ENCODE measurements at regions not wholly inside any gene's neighbourhood (a gene's known extent, or its start where the extent isn't known, plus 50 kb on each side); places are given as distances from the start of the nearest gene placed in this dataset.
A peak's percentile ranks its signal among the peaks of the same experiment; 100 is the strongest.

GRCh38 chr12:93968536-93969285, 179.7 kb upstream of the PLXNC1 start:
- Mint-ChIP-seq H3K27ac (no peak overlapping the region), H3K4me1 (ENCODE audit: low read depth) (peaks cover 17% of the 10 kb centered on the region), H3K27me3 (ENCODE audit: low read depth) (peaks cover 11% of the 10 kb centered on the region), H3K36me3 (ENCODE audit: low read depth) (peaks cover 6% of the 10 kb centered on the region), H3K9me3 (peaks cover 6% of the 10 kb centered on the region), H3K4me3 (no peak overlapping the region)

DNA sequence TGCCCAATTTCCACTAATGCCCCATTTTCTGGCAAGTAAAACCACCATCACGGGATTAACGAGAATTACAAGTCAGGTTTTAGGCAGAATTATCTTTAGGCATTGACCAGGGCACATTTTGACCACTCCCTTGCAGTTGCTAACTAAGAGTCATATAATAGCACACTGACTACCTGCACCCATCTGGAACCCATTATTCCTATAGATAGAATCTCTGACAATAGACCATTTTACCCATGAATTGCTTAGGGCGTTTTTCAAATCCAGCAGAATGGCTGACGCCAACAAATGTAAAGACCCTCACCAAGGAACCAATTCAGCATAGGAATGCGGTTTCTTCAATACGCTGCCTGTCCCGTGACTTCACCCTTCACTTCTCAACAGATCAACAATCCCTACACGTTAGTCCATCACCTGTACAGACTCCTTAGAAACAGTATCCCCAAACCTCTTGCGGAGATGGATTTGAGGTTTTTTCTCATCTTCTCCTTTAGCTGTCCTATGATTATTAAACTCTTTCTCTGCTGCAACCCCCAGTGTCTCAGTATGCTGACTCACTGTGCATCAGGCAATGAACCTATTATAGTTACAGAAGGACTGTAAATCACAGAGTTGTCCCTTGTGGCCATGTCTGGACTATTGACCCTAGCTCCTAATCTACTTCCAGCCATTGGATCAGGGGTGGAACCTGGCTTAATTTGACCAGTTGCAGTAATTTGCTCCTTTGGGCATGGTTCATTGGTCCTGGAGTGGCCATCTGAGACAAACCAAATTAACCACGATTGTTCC, 177.3 kb upstream of the PLXNC1 start:
- Mint-ChIP-seq H3K4me1 (ENCODE audit: low read depth) (peaks cover 18% of the 10 kb centered on the region), H3K27ac (no peak overlapping the region), H3K36me3 (ENCODE audit: low read depth) (peaks cover 6% of the 10 kb centered on the region), H3K4me3 (no peak overlapping the region), H3K9me3 (peaks cover 6% of the 10 kb centered on the region), H3K27me3 (ENCODE audit: low read depth) (peaks cover 11% of the 10 kb centered on the region)

DNA sequence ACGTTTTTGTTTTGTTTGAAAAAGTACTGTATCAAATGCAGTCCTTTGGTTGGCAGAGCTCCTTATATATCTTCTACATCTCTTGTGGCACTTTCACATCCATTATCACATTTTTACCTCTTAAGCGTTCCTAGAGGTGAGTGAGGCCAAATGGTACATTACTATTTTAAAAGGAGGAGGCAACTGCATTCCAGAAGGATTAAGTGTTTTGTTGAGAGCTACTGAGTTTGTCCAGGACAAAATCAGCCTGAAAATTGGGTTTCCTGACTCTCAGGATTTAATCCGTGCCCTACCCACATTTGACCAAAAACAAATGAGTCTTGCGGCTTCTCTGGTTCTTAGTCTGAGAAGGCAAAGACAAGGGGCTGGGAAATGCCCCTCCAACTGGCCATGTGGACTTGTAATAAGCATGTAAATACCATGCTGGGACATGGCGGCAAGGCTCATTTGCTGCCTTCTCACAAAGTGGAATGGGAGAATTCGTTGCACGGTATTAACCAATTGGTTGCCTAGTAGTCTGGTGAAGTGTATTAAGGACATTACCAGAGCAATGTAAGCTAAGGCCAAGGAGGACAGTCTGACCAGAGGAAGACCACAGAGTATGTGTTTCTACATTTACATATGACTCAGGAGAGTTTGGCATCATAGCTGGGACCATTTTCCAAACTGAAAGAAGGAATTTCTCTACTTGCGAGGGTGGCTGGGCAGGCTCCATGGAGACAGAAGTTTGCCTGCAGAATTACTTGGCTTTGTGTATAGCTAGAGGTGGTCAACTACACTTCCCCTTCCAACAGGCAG, 175.8 kb upstream of the PLXNC1 start:
- H3K9me3 Mint-ChIP-seq, result peaks cover 6% of the 10 kb centered on the region

DNA sequence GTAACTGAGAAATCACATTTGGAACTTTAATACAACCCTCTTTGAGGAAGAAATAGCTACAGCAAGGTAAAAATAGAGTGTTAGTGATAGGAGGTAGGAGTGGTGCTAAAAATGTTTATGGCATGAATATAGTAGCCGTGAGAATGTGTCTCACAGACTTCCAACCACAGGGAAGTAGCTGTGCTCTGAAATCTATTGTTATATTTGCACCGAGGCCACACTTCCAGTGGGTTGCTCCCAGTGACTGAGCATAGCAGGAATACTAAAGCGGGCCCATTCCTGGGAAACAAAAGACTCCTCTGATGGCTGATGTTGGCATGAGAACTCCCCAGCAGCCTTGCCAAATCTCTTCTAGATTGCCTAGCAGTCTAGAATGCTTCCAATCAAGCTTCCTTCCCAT, 174.1 kb upstream of the PLXNC1 start:
- H3K27ac Mint-ChIP-seq, result no peak overlapping the region
- H3K4me3 Mint-ChIP-seq, result no peak overlapping the region
- peaks cover 3% of the 10 kb centered on the region for H3K27me3 Mint-ChIP-seq (ENCODE audit: low read depth)
- H3K4me1 Mint-ChIP-seq (ENCODE audit: low read depth), result peaks cover 23% of the 10 kb centered on the region
- peaks cover 7% of the 10 kb centered on the region for H3K36me3 Mint-ChIP-seq (ENCODE audit: low read depth)
- H3K9me3 Mint-ChIP-seq, result peaks cover 6% of the 10 kb centered on the region

More for the DNA sequence above, 175.8 kb upstream of the PLXNC1 start:
- H3K27me3 Mint-ChIP-seq (ENCODE audit: low read depth), result peaks cover 6% of the 10 kb centered on the region
- peaks cover 21% of the 10 kb centered on the region for H3K4me1 Mint-ChIP-seq (ENCODE audit: low read depth)
- no peak overlapping the region for H3K4me3 Mint-ChIP-seq
- H3K36me3 Mint-ChIP-seq (ENCODE audit: low read depth), result peaks cover 6% of the 10 kb centered on the region
- no peak overlapping the region for H3K27ac Mint-ChIP-seq

DNA sequence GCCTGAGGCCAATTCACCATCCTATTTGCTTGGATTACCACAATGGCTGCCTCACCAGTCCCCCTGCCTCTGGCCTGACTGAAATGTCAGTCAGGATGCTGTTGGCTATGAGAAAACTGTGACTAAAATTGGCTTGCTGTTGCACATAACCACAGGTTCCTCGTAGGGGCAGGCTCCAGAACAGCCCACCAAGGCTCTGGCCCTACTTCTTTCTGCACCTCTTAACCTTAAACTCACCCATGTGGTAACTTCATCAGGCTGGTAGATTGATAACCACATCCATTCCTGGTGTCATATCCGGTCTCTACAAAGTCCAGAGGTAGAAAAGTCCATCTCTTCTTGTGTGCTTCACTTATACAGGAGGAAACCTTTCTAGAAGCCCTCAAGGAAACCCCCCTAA, 172.4 kb upstream of the PLXNC1 start:
- H3K27ac Mint-ChIP-seq, result no peak overlapping the region
- no peaks in the 10 kb centered on the region for H3K27me3 Mint-ChIP-seq (ENCODE audit: low read depth)
- no peak overlapping the region for H3K4me3 Mint-ChIP-seq
- H3K4me1 Mint-ChIP-seq (ENCODE audit: low read depth), result peaks cover 20% of the 10 kb centered on the region
- H3K9me3 Mint-ChIP-seq, result peaks cover 4% of the 10 kb centered on the region
- peaks cover 7% of the 10 kb centered on the region for H3K36me3 Mint-ChIP-seq (ENCODE audit: low read depth)

DNA sequence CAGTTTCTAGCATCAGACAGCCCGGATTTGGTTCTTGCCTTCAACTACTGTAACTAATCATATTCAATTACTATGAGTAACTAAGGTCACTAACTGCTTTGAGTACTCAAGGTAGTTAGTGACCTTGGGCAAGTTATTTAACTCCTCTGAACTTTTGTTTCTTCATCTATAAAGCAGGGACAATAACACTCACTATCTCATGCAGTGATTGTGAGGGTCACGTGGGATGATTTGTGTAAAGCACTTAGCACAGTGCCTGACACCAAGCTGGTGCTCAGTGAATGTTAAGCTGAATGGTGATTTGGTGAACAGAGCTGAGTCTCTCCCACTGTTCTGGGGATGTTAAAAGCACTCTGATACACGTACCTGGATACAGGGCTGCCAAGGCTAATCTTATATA, 171.3 kb upstream of the PLXNC1 start:
- Mint-ChIP-seq H3K4me3 (no peak overlapping the region), H3K27ac (no peak overlapping the region), H3K27me3 (ENCODE audit: low read depth) (no peaks in the 10 kb centered on the region), H3K36me3 (ENCODE audit: low read depth) (peaks cover 7% of the 10 kb centered on the region), H3K9me3 (peaks cover 2% of the 10 kb centered on the region), H3K4me1 (ENCODE audit: low read depth) (peaks cover 23% of the 10 kb centered on the region)

GRCh38 chr12:93978553-93978952, 169.8 kb upstream of the PLXNC1 start:
- no peaks in the 10 kb centered on the region for H3K27me3 Mint-ChIP-seq (ENCODE audit: low read depth)
- H3K9me3 Mint-ChIP-seq, result no peaks in the 10 kb centered on the region
- peaks cover 37% of the 10 kb centered on the region for H3K4me1 Mint-ChIP-seq (ENCODE audit: low read depth)
- H3K27ac Mint-ChIP-seq, result no peak overlapping the region
- peaks cover 4% of the 10 kb centered on the region for H3K36me3 Mint-ChIP-seq (ENCODE audit: low read depth)
- no peak overlapping the region for H3K4me3 Mint-ChIP-seq

DNA sequence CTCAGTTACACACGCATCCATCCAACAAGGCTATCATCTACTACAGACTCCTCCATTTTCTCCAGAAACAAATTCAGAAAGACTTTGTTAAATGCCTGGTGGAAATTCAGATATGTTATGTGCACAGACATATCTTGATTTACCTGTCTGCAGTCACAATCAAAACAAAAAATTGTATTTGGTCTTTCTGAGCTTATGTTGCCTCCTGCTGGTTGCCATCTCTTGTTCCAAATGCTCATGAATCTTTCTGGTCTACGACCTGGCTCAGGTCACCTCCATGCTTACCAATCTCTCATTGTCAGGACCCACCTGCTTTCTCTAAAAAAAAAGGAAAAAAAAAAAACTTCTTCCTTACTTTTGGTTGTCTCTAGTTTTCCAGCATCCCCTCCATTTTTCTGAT, 169.2 kb upstream of the PLXNC1 start:
- H3K9me3 Mint-ChIP-seq, result peaks cover 2% of the 10 kb centered on the region
- no peak overlapping the region for H3K4me3 Mint-ChIP-seq
- peaks cover 41% of the 10 kb centered on the region for H3K4me1 Mint-ChIP-seq (ENCODE audit: low read depth)
- H3K36me3 Mint-ChIP-seq (ENCODE audit: low read depth), result peaks cover 8% of the 10 kb centered on the region
- H3K27me3 Mint-ChIP-seq (ENCODE audit: low read depth), result no peaks in the 10 kb centered on the region
- no peak overlapping the region for H3K27ac Mint-ChIP-seq

GRCh38 chr12:93980711-93981110, 167.7 kb upstream of the PLXNC1 start:
- Mint-ChIP-seq H3K4me3 (no peak overlapping the region), H3K4me1 (ENCODE audit: low read depth) (peaks cover 43% of the 10 kb centered on the region), H3K27ac (no peak overlapping the region), H3K27me3 (ENCODE audit: low read depth) (no peaks in the 10 kb centered on the region), H3K9me3 (peaks cover 2% of the 10 kb centered on the region), H3K36me3 (ENCODE audit: low read depth) (peaks cover 8% of the 10 kb centered on the region)

- peaks cover 11% of the 10 kb centered on the region for H3K36me3 Mint-ChIP-seq (ENCODE audit: low read depth)
- H3K27ac Mint-ChIP-seq, result no peak overlapping the region
- peaks cover 44% of the 10 kb centered on the region for H3K4me1 Mint-ChIP-seq (ENCODE audit: low read depth)
- H3K9me3 Mint-ChIP-seq, result peaks cover 2% of the 10 kb centered on the region
- H3K27me3 Mint-ChIP-seq (ENCODE audit: low read depth), result no peaks in the 10 kb centered on the region
- no peak overlapping the region for H3K4me3 Mint-ChIP-seq
Observed at GRCh38 chr12:93981411-93981810, 167.0 kb upstream of the PLXNC1 start.

- H3K27me3 Mint-ChIP-seq (ENCODE audit: low read depth), result no peaks in the 10 kb centered on the region
- H3K4me1 Mint-ChIP-seq (ENCODE audit: low read depth), result peaks cover 35% of the 10 kb centered on the region
- peak overlapping the region; percentile 1 for H3K4me3 Mint-ChIP-seq
- H3K36me3 Mint-ChIP-seq (ENCODE audit: low read depth), result peaks cover 9% of the 10 kb centered on the region
- H3K27ac Mint-ChIP-seq, result peak overlapping the region; percentile 11
- peaks cover 2% of the 10 kb centered on the region for H3K9me3 Mint-ChIP-seq
Observed at GRCh38 chr12:93982771-93983315, 165.5 kb upstream of the PLXNC1 start.

DNA sequence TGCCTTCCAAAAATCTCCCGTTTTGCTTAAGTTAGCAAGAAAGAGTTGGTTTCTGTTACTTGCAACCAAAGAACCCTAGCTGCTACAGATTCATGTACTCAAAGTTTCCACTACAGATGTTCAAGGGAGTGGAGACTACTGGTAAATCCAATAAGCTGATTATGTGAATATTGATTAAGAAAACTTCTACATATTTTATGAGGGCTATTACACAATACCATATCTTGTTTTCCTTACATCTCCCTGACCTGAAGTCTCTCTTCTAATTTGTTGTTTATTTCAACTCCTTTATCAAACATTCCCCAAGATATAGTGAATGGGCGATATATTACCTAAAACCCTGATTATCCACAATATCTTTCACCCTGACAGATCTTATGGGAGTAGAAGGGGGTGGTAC, 164.4 kb upstream of the PLXNC1 start:
- Mint-ChIP-seq H3K9me3 (peaks cover 2% of the 10 kb centered on the region), H3K36me3 (ENCODE audit: low read depth) (peaks cover 8% of the 10 kb centered on the region), H3K27me3 (ENCODE audit: low read depth) (no peaks in the 10 kb centered on the region), H3K4me3 (no peak overlapping the region), H3K27ac (peak overlapping the region; percentile 27), H3K4me1 (ENCODE audit: low read depth) (peaks cover 30% of the 10 kb centered on the region)

- Mint-ChIP-seq H3K4me3 (no peak overlapping the region), H3K4me1 (ENCODE audit: low read depth) (peaks cover 3% of the 10 kb centered on the region), H3K27ac (no peak overlapping the region), H3K27me3 (ENCODE audit: low read depth) (no peaks in the 10 kb centered on the region), H3K36me3 (ENCODE audit: low read depth) (peaks cover 3% of the 10 kb centered on the region), H3K9me3 (no peaks in the 10 kb centered on the region)
Observed at GRCh38 chr12:93989949-93990348, 158.4 kb upstream of the PLXNC1 start.

Measured in T-helper 1 cell treated with Interleukin-12 subunit alpha and Interleukin-12 subunit beta and Interleukin-4 antibody, amounts not matched to agents 30 μg/mL and 1 μg/mL, for 36 hours (primary cell).